ENCODE measurements at regions not wholly inside any gene's neighbourhood (a gene's known extent, or its start where the extent isn't known, plus 50 kb on each side); places are given as distances from the start of the nearest gene placed in this dataset.
"Not testable (repeated sequence)": the region's sequence is repeated elsewhere in the genome, so short reads cannot be mapped to it uniquely, and the experiment has no call there.

DNA sequence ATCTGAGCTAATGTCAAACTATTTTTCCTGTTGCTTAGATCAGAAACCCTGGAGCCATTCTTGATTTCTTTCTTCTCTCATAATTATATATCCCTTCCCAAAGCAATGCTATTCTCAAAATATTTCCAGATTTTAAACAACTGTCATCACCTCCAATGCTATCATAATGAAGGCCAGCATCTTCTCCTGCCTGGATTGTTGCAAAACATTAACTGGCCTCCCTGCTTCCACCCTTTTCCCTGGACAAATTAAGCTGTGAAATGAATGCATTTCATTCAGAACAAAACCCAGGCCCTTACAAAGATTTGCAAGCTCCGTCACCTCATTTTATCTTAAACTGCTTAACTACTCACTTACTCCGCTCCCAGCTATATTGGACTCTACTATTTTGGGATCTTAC lies 535.3 kb upstream of the HS3ST5 start:
- no peak for DNase-seq (ENCODE audit: low spot score)
- TF ChIP-seq, protein P1, sequence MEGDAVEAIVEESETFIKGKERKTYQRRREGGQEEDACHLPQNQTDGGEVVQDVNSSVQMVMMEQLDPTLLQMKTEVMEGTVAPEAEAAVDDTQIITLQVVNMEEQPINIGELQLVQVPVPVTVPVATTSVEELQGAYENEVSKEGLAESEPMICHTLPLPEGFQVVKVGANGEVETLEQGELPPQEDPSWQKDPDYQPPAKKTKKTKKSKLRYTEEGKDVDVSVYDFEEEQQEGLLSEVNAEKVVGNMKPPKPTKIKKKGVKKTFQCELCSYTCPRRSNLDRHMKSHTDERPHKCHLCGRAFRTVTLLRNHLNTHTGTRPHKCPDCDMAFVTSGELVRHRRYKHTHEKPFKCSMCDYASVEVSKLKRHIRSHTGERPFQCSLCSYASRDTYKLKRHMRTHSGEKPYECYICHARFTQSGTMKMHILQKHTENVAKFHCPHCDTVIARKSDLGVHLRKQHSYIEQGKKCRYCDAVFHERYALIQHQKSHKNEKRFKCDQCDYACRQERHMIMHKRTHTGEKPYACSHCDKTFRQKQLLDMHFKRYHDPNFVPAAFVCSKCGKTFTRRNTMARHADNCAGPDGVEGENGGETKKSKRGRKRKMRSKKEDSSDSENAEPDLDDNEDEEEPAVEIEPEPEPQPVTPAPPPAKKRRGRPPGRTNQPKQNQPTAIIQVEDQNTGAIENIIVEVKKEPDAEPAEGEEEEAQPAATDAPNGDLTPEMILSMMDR (IDR thresholded peaks at IDR 0.05; ENCODE audit: unreplicated experiment): no peak
- H3K27me3 Mint-ChIP-seq (ENCODE audit: unreplicated experiment): no peaks in the 10 kb centered on the region
- no peak overlapping the region for H3K4me3 Mint-ChIP-seq (ENCODE audit: unreplicated experiment)
- no peaks in the 10 kb centered on the region for H3K9me3 Mint-ChIP-seq (ENCODE audit: unreplicated experiment)
- H3K36me3 Mint-ChIP-seq (ENCODE audit: low read depth, unreplicated experiment): no peaks in the 10 kb centered on the region
- H3K4me1 Mint-ChIP-seq (ENCODE audit: unreplicated experiment): no peaks in the 10 kb centered on the region
- no peak overlapping the region for H3K27ac Mint-ChIP-seq (ENCODE audit: unreplicated experiment)

DNA sequence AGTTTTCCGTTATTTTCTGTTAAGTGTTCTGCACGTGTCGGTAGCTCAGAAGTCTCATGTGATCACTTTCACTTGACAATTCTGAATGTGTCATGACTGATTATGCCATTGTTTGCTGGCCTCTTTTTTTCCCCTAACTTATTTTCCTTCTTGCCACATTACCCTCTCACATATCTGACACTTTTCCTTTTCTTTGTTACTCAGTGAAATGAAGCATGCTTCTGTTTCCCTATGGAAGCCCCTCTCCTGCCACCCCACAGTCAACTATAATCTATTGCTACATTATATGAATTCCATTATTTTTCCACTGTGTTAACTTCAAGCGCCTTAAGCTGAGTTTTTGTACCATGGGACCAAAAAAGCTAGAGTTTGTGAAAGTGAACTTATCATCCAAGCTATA lies 531.6 kb upstream of the HS3ST5 start:
- no peak for DNase-seq (ENCODE audit: low spot score)
- no peak overlapping the region for H3K4me3 Mint-ChIP-seq (ENCODE audit: unreplicated experiment)
- no peak overlapping the region for H3K27ac Mint-ChIP-seq (ENCODE audit: unreplicated experiment)
- H3K9me3 Mint-ChIP-seq (ENCODE audit: unreplicated experiment): no peaks in the 10 kb centered on the region
- TF ChIP-seq, protein P1 (IDR thresholded peaks at IDR 0.05; ENCODE audit: unreplicated experiment): no peak
- H3K4me1 Mint-ChIP-seq (ENCODE audit: unreplicated experiment): no peaks in the 10 kb centered on the region
- no peaks in the 10 kb centered on the region for H3K36me3 Mint-ChIP-seq (ENCODE audit: low read depth, unreplicated experiment)
- H3K27me3 Mint-ChIP-seq (ENCODE audit: unreplicated experiment): no peaks in the 10 kb centered on the region

GRCh38 chr6:114865506-114865905 lies 522.7 kb upstream of the HS3ST5 start:
- H3K36me3 Mint-ChIP-seq (ENCODE audit: low read depth, unreplicated experiment); H3K4me1 Mint-ChIP-seq (ENCODE audit: unreplicated experiment): not testable (repeated sequence)

DNA sequence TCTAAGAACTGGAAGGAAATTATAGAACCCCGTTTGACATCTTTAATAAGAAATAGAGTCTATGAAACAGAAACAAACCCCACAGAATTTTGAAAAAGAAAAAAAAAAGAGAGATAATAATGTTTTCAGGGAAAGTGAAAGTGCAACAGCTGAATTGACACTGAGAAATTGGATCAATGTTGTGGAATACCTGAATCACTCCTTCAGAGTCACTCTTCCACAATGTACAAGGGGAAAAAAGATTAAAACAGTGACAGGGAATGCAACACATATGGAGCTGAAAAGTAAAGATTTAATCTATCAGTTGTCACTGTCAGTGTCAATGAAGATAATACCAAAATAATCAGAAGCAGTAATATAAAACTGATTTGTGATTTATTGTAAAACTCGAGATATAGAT lies 520.8 kb upstream of the HS3ST5 start:
- Mint-ChIP-seq H3K4me3 (ENCODE audit: unreplicated experiment) (no peak overlapping the region), H3K27ac (ENCODE audit: unreplicated experiment) (no peak overlapping the region), H3K4me1 (ENCODE audit: unreplicated experiment) (no peaks in the 10 kb centered on the region), H3K36me3 (ENCODE audit: low read depth, unreplicated experiment) (no peaks in the 10 kb centered on the region), H3K27me3 (ENCODE audit: unreplicated experiment) (no peaks in the 10 kb centered on the region), H3K9me3 (ENCODE audit: unreplicated experiment) (no peaks in the 10 kb centered on the region)
- no peak for DNase-seq (ENCODE audit: low spot score)
- TF ChIP-seq, protein P1 (IDR thresholded peaks at IDR 0.05; ENCODE audit: unreplicated experiment): no peak

More at GRCh38 chr6:114865506-114865905, 522.7 kb upstream of the HS3ST5 start:
- H3K27me3 Mint-ChIP-seq (ENCODE audit: unreplicated experiment); H3K9me3 Mint-ChIP-seq (ENCODE audit: unreplicated experiment); H3K27ac Mint-ChIP-seq (ENCODE audit: unreplicated experiment); DNase-seq (ENCODE audit: low spot score); H3K4me3 Mint-ChIP-seq (ENCODE audit: unreplicated experiment): not testable (repeated sequence)

GRCh38 chr6:114862819-114863218 lies 520.0 kb upstream of the HS3ST5 start:
- Mint-ChIP-seq H3K9me3 (ENCODE audit: unreplicated experiment) (no peaks in the 10 kb centered on the region), H3K36me3 (ENCODE audit: low read depth, unreplicated experiment) (no peaks in the 10 kb centered on the region), H3K4me3 (ENCODE audit: unreplicated experiment) (no peak overlapping the region), H3K27me3 (ENCODE audit: unreplicated experiment) (no peaks in the 10 kb centered on the region), H3K4me1 (ENCODE audit: unreplicated experiment) (no peaks in the 10 kb centered on the region), H3K27ac (ENCODE audit: unreplicated experiment) (no peak overlapping the region)
- no peak for DNase-seq (ENCODE audit: low spot score)
- TF ChIP-seq, protein P1 (IDR thresholded peaks at IDR 0.05; ENCODE audit: unreplicated experiment): no peak

DNA sequence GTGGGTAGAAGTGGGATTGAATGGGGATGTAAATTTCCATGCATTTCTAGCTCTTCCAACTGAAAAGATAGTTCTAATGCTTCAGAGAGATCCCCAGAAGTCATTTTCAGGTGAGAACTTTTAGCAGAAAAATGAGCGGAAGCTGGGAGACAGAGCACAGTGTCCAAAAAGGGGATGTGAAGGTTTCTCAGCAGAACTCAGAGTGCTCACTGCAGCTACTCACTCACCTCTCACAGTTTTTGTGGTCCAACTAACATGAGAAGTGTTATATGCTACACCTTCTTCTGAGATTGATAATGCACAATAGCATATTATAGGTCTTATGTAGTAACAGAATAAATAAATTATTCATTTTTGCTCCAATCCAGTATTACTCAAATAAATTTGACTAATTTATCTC lies 519.2 kb upstream of the HS3ST5 start:
- H3K9me3 Mint-ChIP-seq (ENCODE audit: unreplicated experiment): no peaks in the 10 kb centered on the region
- H3K27me3 Mint-ChIP-seq (ENCODE audit: unreplicated experiment): no peaks in the 10 kb centered on the region
- TF ChIP-seq, protein P1 (IDR thresholded peaks at IDR 0.05; ENCODE audit: unreplicated experiment): no peak
- no peak for DNase-seq (ENCODE audit: low spot score)
- H3K4me3 Mint-ChIP-seq (ENCODE audit: unreplicated experiment): no peak overlapping the region
- no peaks in the 10 kb centered on the region for H3K36me3 Mint-ChIP-seq (ENCODE audit: low read depth, unreplicated experiment)
- H3K27ac Mint-ChIP-seq (ENCODE audit: unreplicated experiment): no peak overlapping the region
- H3K4me1 Mint-ChIP-seq (ENCODE audit: unreplicated experiment): no peaks in the 10 kb centered on the region

Data from endothelial cell (in vitro differentiated cells).